ENCODE measurements at regions not wholly inside any gene's neighbourhood (a gene's known extent, or its start where the extent isn't known, plus 50 kb on each side); places are given as distances from the start of the nearest gene placed in this dataset.

DNA sequence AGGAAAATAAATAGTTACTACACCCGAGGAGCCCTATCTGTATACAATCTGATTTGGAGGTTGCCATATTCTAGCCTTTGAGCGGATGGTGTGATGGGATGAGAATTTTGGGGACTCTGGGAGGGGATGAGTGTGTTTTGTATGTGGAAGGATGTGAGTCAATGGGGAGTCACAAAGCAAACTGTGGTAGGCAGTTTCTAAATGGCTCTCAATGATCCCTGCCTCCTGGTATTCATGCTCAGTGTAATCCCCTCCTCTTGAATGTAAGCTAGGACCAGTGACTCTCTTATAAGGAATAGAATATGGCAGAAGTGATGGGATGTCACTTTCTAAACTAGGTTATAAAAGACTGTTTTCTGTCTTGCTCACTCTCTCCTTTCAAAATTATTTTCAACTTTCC is 205.7 kb upstream of the RIOK2 start:
- H3K4me1 ChIP-seq (ENCODE audit: control insufficient read depth, insufficient read depth, low read length) = no peaks in the 10 kb centered on the region
- H3K27me3 ChIP-seq (ENCODE audit: control insufficient read depth, insufficient read depth, low read length) = no peaks in the 10 kb centered on the region
- H3K9ac ChIP-seq (ENCODE audit: low read length) = no peak overlapping the region
- H3K27ac ChIP-seq (ENCODE audit: low read depth, low read length) = no peak overlapping the region
- no peak overlapping the region for H3K4me3 ChIP-seq (ENCODE audit: low read depth, low read length)
- H3K9me3 ChIP-seq (ENCODE audit: control insufficient read depth, insufficient read depth, low read depth, low read length) = peaks cover 13% of the 10 kb centered on the region
- H3K36me3 ChIP-seq (ENCODE audit: control insufficient read depth, insufficient read depth, low read length) = no peaks in the 10 kb centered on the region

DNA sequence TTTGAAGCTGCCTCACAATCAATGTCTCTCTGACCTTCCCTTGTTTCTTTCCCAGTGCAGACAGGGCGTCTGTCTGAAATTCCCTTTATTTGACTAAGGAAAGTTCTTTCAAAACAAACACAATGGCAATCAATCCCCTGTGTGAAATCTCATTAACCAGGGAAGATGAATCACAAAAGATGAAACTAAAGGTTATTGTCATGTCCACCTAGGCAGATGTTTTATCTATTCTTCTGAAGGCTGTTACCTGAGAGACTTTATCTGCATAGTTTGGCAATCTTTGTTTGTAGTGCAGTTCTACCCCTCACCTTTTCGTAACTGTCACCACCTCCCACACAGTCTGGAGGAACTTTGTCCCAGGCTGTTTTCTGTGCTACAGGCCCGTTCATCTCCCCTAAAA is 217.5 kb upstream of the RIOK2 start:
- Histone ChIP-seq H3K4me1 (ENCODE audit: control insufficient read depth, insufficient read depth, low read length) (peaks cover 29% of the 10 kb centered on the region), H3K9ac (ENCODE audit: low read length) (peak overlapping the region; percentile 68), H3K27me3 (ENCODE audit: control insufficient read depth, insufficient read depth, low read length) (no peaks in the 10 kb centered on the region), H3K9me3 (ENCODE audit: control insufficient read depth, insufficient read depth, low read depth, low read length) (peaks cover 21% of the 10 kb centered on the region), H3K27ac (ENCODE audit: low read depth, low read length) (peak overlapping the region; percentile 86; the same call in 1 of the 2 replicates), H3K4me3 (ENCODE audit: low read depth, low read length) (peak overlapping the region; percentile 27), H3K36me3 (ENCODE audit: control insufficient read depth, insufficient read depth, low read length) (no peaks in the 10 kb centered on the region)

DNA sequence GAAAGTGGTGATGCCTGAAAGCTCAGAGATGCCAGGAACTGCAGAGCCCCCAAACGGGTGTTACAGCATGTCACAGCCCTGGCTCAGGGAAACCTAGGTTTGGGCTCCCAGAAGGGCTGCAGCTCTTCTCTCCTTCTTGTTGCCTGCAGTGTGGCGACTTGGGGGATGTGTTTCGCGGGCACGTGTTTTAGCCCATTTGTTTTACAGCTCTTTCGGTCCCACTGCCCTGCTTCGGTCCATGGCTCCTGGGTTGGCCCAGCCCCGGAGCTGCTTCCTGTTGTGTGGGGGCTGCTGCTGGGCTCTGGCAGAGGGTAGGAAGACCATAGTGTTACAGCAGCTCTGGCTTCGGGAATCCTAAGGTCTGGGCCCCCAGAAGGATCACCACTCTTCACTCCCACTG is 222.9 kb upstream of the RIOK2 start:
- no peak overlapping the region for H3K9ac ChIP-seq (ENCODE audit: low read length)
- H3K4me1 ChIP-seq (ENCODE audit: control insufficient read depth, insufficient read depth, low read length) = peaks cover 16% of the 10 kb centered on the region
- H3K36me3 ChIP-seq (ENCODE audit: control insufficient read depth, insufficient read depth, low read length) = no peaks in the 10 kb centered on the region
- H3K9me3 ChIP-seq (ENCODE audit: control insufficient read depth, insufficient read depth, low read depth, low read length) = peaks cover 8% of the 10 kb centered on the region; the same call in 1 of the 2 replicates
- no peak overlapping the region for H3K27ac ChIP-seq (ENCODE audit: low read depth, low read length)
- H3K27me3 ChIP-seq (ENCODE audit: control insufficient read depth, insufficient read depth, low read length) = no peaks in the 10 kb centered on the region
- no peak overlapping the region for H3K4me3 ChIP-seq (ENCODE audit: low read depth, low read length)

DNA sequence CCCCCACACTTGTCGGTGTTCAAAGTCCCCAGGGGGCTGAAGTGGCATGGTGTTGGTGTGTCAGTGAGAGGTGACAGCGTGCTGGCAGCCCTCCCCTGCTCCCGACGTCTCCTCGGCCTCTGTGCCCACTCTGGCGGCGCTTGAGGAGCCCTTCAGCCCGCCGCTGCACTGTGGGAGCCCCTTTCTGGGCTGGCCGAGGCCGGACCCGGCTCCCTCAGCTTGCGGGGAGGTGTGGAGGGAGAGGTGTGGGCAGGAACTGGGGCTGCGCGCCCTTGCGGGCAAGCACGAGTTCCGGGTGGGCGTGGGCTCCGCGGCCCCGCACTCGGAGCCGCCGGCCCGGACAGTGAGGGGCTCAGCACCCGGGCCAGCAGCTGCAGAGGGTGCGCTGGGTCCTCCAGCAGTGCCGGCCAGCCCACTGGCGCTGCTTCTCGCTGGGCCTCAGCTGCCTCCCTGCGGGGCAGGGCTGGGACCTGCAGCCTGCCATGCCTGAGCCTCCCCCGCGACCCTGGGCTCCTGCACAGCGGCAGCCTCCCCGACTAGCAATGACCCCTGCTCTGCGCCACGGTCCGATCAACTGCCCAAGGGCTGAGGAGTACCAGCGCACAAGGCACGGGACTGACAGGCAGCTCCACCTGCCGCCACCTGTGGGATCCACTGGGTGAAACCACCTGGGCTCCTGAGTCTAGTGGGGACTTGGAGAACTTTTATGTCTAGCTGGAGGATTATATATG is 224.1 kb upstream of the RIOK2 start:
- H3K27me3 ChIP-seq (ENCODE audit: control insufficient read depth, insufficient read depth, low read length) = no peaks in the 10 kb centered on the region
- no peak overlapping the region for H3K27ac ChIP-seq (ENCODE audit: low read depth, low read length)
- no peak overlapping the region for H3K4me3 ChIP-seq (ENCODE audit: low read depth, low read length)
- no peaks in the 10 kb centered on the region for H3K36me3 ChIP-seq (ENCODE audit: control insufficient read depth, insufficient read depth, low read length)
- H3K9ac ChIP-seq (ENCODE audit: low read length) = no peak overlapping the region
- H3K4me1 ChIP-seq (ENCODE audit: control insufficient read depth, insufficient read depth, low read length) = peaks cover 5% of the 10 kb centered on the region
- H3K9me3 ChIP-seq (ENCODE audit: control insufficient read depth, insufficient read depth, low read depth, low read length) = peaks cover 8% of the 10 kb centered on the region; the same call in 1 of the 2 replicates

GRCh38 chr5:97408331-97408730 is 225.3 kb upstream of the RIOK2 start:
- H3K27me3 ChIP-seq (ENCODE audit: control insufficient read depth, insufficient read depth, low read length) = no peaks in the 10 kb centered on the region
- no peak overlapping the region for H3K4me3 ChIP-seq (ENCODE audit: low read depth, low read length)
- no peaks in the 10 kb centered on the region for H3K36me3 ChIP-seq (ENCODE audit: control insufficient read depth, insufficient read depth, low read length)
- H3K4me1 ChIP-seq (ENCODE audit: control insufficient read depth, insufficient read depth, low read length) = no peaks in the 10 kb centered on the region
- no peak overlapping the region for H3K9ac ChIP-seq (ENCODE audit: low read length)
- H3K9me3 ChIP-seq (ENCODE audit: control insufficient read depth, insufficient read depth, low read depth, low read length) = peaks cover 8% of the 10 kb centered on the region; the same call in 1 of the 2 replicates
- H3K27ac ChIP-seq (ENCODE audit: low read depth, low read length) = no peak overlapping the region

GRCh38 chr5:97412959-97413358 is 229.9 kb upstream of the RIOK2 start:
- no peak overlapping the region for H3K9ac ChIP-seq (ENCODE audit: low read length)
- no peaks in the 10 kb centered on the region for H3K9me3 ChIP-seq (ENCODE audit: control insufficient read depth, insufficient read depth, low read depth, low read length)
- no peak overlapping the region for H3K4me3 ChIP-seq (ENCODE audit: low read depth, low read length)
- H3K27ac ChIP-seq (ENCODE audit: low read depth, low read length) = no peak overlapping the region
- no peaks in the 10 kb centered on the region for H3K36me3 ChIP-seq (ENCODE audit: control insufficient read depth, insufficient read depth, low read length)
- no peaks in the 10 kb centered on the region for H3K4me1 ChIP-seq (ENCODE audit: control insufficient read depth, insufficient read depth, low read length)
- H3K27me3 ChIP-seq (ENCODE audit: control insufficient read depth, insufficient read depth, low read length) = no peaks in the 10 kb centered on the region

DNA sequence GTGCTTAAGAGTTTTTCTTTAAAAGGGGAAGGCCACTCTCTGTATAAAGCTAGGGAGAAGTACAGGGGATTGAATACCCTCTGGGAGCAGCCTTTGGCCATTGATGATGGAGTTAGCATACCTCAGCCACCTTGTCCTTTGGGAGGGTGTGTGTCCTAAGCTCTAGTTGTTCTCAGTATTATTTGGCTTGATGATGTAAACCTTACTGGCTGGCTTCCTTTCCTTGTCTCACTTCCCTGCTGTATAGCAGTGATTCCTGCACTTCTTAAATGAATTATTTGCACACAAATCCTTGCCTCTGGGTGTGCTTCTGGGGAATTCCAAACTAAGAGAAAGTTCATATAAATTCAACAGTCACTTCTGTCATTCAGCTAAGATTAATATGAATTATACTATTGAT is 234.9 kb upstream of the RIOK2 start:
- Histone ChIP-seq H3K9me3 (ENCODE audit: control insufficient read depth, insufficient read depth, low read depth, low read length) (no peaks in the 10 kb centered on the region), H3K4me1 (ENCODE audit: control insufficient read depth, insufficient read depth, low read length) (no peaks in the 10 kb centered on the region), H3K36me3 (ENCODE audit: control insufficient read depth, insufficient read depth, low read length) (no peaks in the 10 kb centered on the region), H3K27ac (ENCODE audit: low read depth, low read length) (no peak overlapping the region), H3K27me3 (ENCODE audit: control insufficient read depth, insufficient read depth, low read length) (no peaks in the 10 kb centered on the region), H3K9ac (ENCODE audit: low read length) (no peak overlapping the region), H3K4me3 (ENCODE audit: low read depth, low read length) (no peak overlapping the region)

DNA sequence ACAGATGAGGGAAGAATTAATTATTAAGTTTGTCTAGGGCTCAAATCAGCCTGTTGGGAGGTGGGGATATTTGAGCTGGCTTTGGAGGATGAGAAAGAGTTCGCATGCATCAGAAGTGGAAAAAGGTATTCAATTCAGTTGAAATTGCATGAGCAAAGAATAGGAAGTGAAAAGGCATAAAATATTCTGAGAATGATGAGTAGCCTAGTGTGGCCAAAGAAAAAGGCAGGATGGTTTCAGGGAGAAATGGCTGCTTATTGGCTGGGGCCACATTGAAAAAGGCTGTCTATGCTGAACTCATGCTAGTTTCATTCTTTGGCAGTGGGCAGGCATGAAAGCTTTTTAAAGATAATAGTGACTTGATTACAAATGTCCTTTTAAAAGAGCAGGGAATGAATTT is 235.4 kb upstream of the RIOK2 start:
- no peak overlapping the region for H3K4me3 ChIP-seq (ENCODE audit: low read depth, low read length)
- H3K27ac ChIP-seq (ENCODE audit: low read depth, low read length) = no peak overlapping the region
- no peaks in the 10 kb centered on the region for H3K4me1 ChIP-seq (ENCODE audit: control insufficient read depth, insufficient read depth, low read length)
- no peak overlapping the region for H3K9ac ChIP-seq (ENCODE audit: low read length)
- no peaks in the 10 kb centered on the region for H3K36me3 ChIP-seq (ENCODE audit: control insufficient read depth, insufficient read depth, low read length)
- no peaks in the 10 kb centered on the region for H3K9me3 ChIP-seq (ENCODE audit: control insufficient read depth, insufficient read depth, low read depth, low read length)
- no peaks in the 10 kb centered on the region for H3K27me3 ChIP-seq (ENCODE audit: control insufficient read depth, insufficient read depth, low read length)

- Histone ChIP-seq H3K27ac (ENCODE audit: low read depth, low read length) (no peak overlapping the region), H3K36me3 (ENCODE audit: control insufficient read depth, insufficient read depth, low read length) (no peaks in the 10 kb centered on the region), H3K9me3 (ENCODE audit: control insufficient read depth, insufficient read depth, low read depth, low read length) (no peaks in the 10 kb centered on the region), H3K27me3 (ENCODE audit: control insufficient read depth, insufficient read depth, low read length) (no peaks in the 10 kb centered on the region), H3K9ac (ENCODE audit: low read length) (no peak overlapping the region), H3K4me1 (ENCODE audit: control insufficient read depth, insufficient read depth, low read length) (no peaks in the 10 kb centered on the region), H3K4me3 (ENCODE audit: low read depth, low read length) (no peak overlapping the region)
Observed at GRCh38 chr5:97420646-97421045, 237.6 kb upstream of the RIOK2 start.

DNA sequence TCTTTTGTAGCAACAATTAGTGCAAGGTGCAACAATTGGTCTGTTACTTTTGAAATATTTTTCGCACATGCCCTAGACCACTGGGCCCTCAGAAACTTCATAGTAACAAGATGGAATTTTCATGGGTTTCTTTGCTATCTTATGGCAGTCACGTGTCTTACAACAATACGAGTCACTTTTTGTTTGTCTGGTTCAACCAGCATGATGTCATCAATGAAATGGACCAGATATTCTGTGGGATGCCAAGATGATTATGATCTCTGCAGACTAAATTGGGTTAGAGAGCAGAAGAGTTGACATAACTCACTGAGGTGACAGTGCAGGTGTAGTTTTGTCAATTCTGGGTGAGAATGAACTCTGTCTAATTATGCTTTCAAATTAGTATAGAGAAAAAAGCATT is 239.6 kb upstream of the RIOK2 start:
- no peak overlapping the region for H3K4me3 ChIP-seq (ENCODE audit: low read depth, low read length)
- H3K9me3 ChIP-seq (ENCODE audit: control insufficient read depth, insufficient read depth, low read depth, low read length) = no peaks in the 10 kb centered on the region
- H3K4me1 ChIP-seq (ENCODE audit: control insufficient read depth, insufficient read depth, low read length) = no peaks in the 10 kb centered on the region

GRCh38 chr5:97425511-97425910 is 242.5 kb upstream of the RIOK2 start:
- no peaks in the 10 kb centered on the region for H3K9me3 ChIP-seq (ENCODE audit: control insufficient read depth, insufficient read depth, low read depth, low read length)

More for the DNA sequence above, 239.6 kb upstream of the RIOK2 start:
- no peaks in the 10 kb centered on the region for H3K27me3 ChIP-seq (ENCODE audit: control insufficient read depth, insufficient read depth, low read length)
- H3K27ac ChIP-seq (ENCODE audit: low read depth, low read length) = no peak overlapping the region
- H3K36me3 ChIP-seq (ENCODE audit: control insufficient read depth, insufficient read depth, low read length) = no peaks in the 10 kb centered on the region
- H3K9ac ChIP-seq (ENCODE audit: low read length) = no peak overlapping the region

More at GRCh38 chr5:97425511-97425910, 242.5 kb upstream of the RIOK2 start:
- H3K4me3 ChIP-seq (ENCODE audit: low read depth, low read length) = no peak overlapping the region
- no peak overlapping the region for H3K27ac ChIP-seq (ENCODE audit: low read depth, low read length)
- H3K9ac ChIP-seq (ENCODE audit: low read length) = no peak overlapping the region
- H3K36me3 ChIP-seq (ENCODE audit: control insufficient read depth, insufficient read depth, low read length) = no peaks in the 10 kb centered on the region
- no peaks in the 10 kb centered on the region for H3K27me3 ChIP-seq (ENCODE audit: control insufficient read depth, insufficient read depth, low read length)
- no peaks in the 10 kb centered on the region for H3K4me1 ChIP-seq (ENCODE audit: control insufficient read depth, insufficient read depth, low read length)

Data from HUES6 (cell line).